ENCODE measurements at regions not wholly inside any gene's neighbourhood (a gene's known extent, or its start where the extent isn't known, plus 50 kb on each side); places are given as distances from the start of the nearest gene placed in this dataset.

GRCh38 chr13:76552041-76552772, 334.0 kb downstream of the KCTD12 start:
- no peak for TF ChIP-seq CTCF (IDR thresholded peaks at IDR 0.05; ENCODE audit: insufficient read depth, low read depth, low read length)
- DNase-seq (ENCODE audit: low read depth) = no peak
- H3K4me3 ChIP-seq (ENCODE audit: low read depth, low read length) = no peak overlapping the region

GRCh38 chr13:76542176-76542575, 344.0 kb downstream of the KCTD12 start:
- no peak overlapping the region for H3K4me3 ChIP-seq (ENCODE audit: low read depth, low read length)
- TF ChIP-seq CTCF (IDR thresholded peaks at IDR 0.05; ENCODE audit: insufficient read depth, low read depth, low read length) = no peak
- DNase-seq (ENCODE audit: low read depth) = no peak

GRCh38 chr13:76538004-76538403, 348.2 kb downstream of the KCTD12 start:
- no peak overlapping the region for H3K4me3 ChIP-seq (ENCODE audit: low read depth, low read length)
- DNase-seq (ENCODE audit: low read depth) = no peak
- TF ChIP-seq CTCF (IDR thresholded peaks at IDR 0.05; ENCODE audit: insufficient read depth, low read depth, low read length) = no peak

- TF ChIP-seq CTCF (IDR thresholded peaks at IDR 0.05; ENCODE audit: insufficient read depth, low read depth, low read length) = no peak
- DNase-seq (ENCODE audit: low read depth) = peak; percentile 31
- no peak overlapping the region for H3K4me3 ChIP-seq (ENCODE audit: low read depth, low read length)
These were observed 353.0 kb downstream of the KCTD12 start for GRCh38 chr13:76533251-76533650.

GRCh38 chr13:76527041-76527440, 359.2 kb downstream of the KCTD12 start:
- DNase-seq (ENCODE audit: low read depth) = no peak
- H3K4me3 ChIP-seq (ENCODE audit: low read depth, low read length) = no peak overlapping the region
- no peak for TF ChIP-seq CTCF (IDR thresholded peaks at IDR 0.05; ENCODE audit: insufficient read depth, low read depth, low read length)

- no peak overlapping the region for H3K4me3 ChIP-seq (ENCODE audit: low read depth, low read length)
- no peak for TF ChIP-seq CTCF (IDR thresholded peaks at IDR 0.05; ENCODE audit: insufficient read depth, low read depth, low read length)
- DNase-seq (ENCODE audit: low read depth) = no peak
These were observed 362.4 kb downstream of the KCTD12 start for GRCh38 chr13:76523740-76524340.
